OCI-LY7 (cell line): ENCODE measurements at regions not wholly inside any gene's neighbourhood (a gene's known extent, or its start where the extent isn't known, plus 50 kb on each side); places are given as distances from the start of the nearest gene placed in this dataset.

Experiments
- BruUV-seq: library from RNA; stranded (reverse); fragments of 400-500 nt; replicated peaks from 2 replicates; lab custom pipeline; 2021; lab: Mats Ljungman, UMichigan
- CTCF ChIA-PET: fragments of 300-600 bp; sonication (Branson Sonifier 250); formaldehyde crosslinking; loops from one replicate; lab custom pipeline; 2022; ENCODE audit warnings: antibody characterized with exemption; ENCODE audit not compliant: unreplicated experiment; lab: Charles Lee
- POLR2A ChIA-PET: fragments of 300-600 bp; sonication (Branson Sonifier 250); formaldehyde crosslinking; loops from one replicate; lab custom pipeline; 2022; ENCODE audit warnings: antibody characterized with exemption; lab: Charles Lee
- DNase-seq: peaks from one replicate; pipeline ENCODE4 v3.0.0-alpha.2; 2015; ENCODE audit warnings: low spot score
- H2AFZ ChIP-seq: fragments of 200-600 bp; sonication (generic), shearing (Covaris generic); 2 replicates; pipeline ENCODE4 v1.6.1; 2014; ENCODE audit warnings: mild to moderate bottlenecking, antibody characterized with exemption, low read length, moderate library complexity
- H3K27ac ChIP-seq: fragments of 200-600 bp; sonication (generic); 2 replicates; pipeline ENCODE4 v1.5.1; 2014; ENCODE audit warnings: mixed run types, low read depth, mild to moderate bottlenecking, moderate library complexity, low read length, inconsistent platforms; ENCODE audit not compliant: poor library complexity, severe bottlenecking
- H3K36me3 ChIP-seq: fragments of 200-600 bp; sonication (generic); 2 replicates; pipeline ENCODE4 v1.6.1; 2014; ENCODE audit warnings: mild to moderate bottlenecking, antibody characterized with exemption, low read length, moderate library complexity, mixed read lengths; ENCODE audit not compliant: insufficient read depth
- H3K4me1 ChIP-seq: fragments of 200-600 bp; sonication (generic); 2 replicates; pipeline ENCODE4 v1.5.1; 2014; ENCODE audit warnings: mild to moderate bottlenecking, low read length; ENCODE audit not compliant: insufficient read depth, poor library complexity, severe bottlenecking
- H3K4me2 ChIP-seq: fragments of 200-600 bp; sonication (generic); 2 replicates; pipeline ENCODE4 v1.6.1; 2014; ENCODE audit warnings: mild to moderate bottlenecking, low read length
- H3K4me3 ChIP-seq: fragments of 200-600 bp; sonication (generic); 2 replicates; pipeline ENCODE4 v1.5.1; 2014; ENCODE audit warnings: mild to moderate bottlenecking, low read depth, low read length; ENCODE audit not compliant: poor library complexity, severe bottlenecking
- H3K79me2 ChIP-seq: fragments of 200-600 bp; sonication (generic); 2 replicates; pipeline ENCODE4 v1.6.1; 2016; ENCODE audit warnings: low read depth, mild to moderate bottlenecking, low read length, moderate library complexity, mixed read lengths; ENCODE audit not compliant: insufficient read depth
- H3K9me2 ChIP-seq: fragments of 200-600 bp; sonication (generic); 2 replicates; pipeline ENCODE4 v1.6.1; 2016; ENCODE audit warnings: mild to moderate bottlenecking, low read length, mixed read lengths; ENCODE audit not compliant: insufficient read depth
- H3K9me3 ChIP-seq: fragments of 200-600 bp; sonication (generic); 2 replicates; pipeline ENCODE4 v1.6.1; 2014; ENCODE audit warnings: mild to moderate bottlenecking, mixed run types, low read length, mixed read lengths
- H4K20me1 ChIP-seq: fragments of 200-600 bp; sonication (generic); 2 replicates; pipeline ENCODE4 v1.6.1; 2014; ENCODE audit warnings: mild to moderate bottlenecking, antibody characterized with exemption, low read length, moderate library complexity, mixed read lengths; ENCODE audit not compliant: insufficient read depth
- EZH2phosphoT487 ChIP-seq: fragments of 200-600 bp; sonication (generic); IDR thresholded peaks from 2 replicates; pipeline ENCODE4 v1.6.1; 2018; ENCODE audit warnings: low read depth, borderline replicate concordance, mild to moderate bottlenecking, mixed run types, antibody characterized with exemption, low read length, moderate library complexity, mixed read lengths
- intact Hi-C: fragments of 100-400 bp; cut with micrococcal nuclease; formaldehyde crosslinking; loops from one replicate; pipeline ENCODE4 v1.10.0; 2022; ENCODE audit not compliant: unreplicated experiment
- TF ChIP-seq, protein P1 (sequence below): fragments of 200-600 bp; sonication (generic); conservative IDR thresholded peaks from 2 replicates; pipeline ENCODE4 v1.5.1; 2014; ENCODE audit warnings: mild to moderate bottlenecking, antibody characterized with exemption, low read length, moderate library complexity, mixed read lengths

DNA sequence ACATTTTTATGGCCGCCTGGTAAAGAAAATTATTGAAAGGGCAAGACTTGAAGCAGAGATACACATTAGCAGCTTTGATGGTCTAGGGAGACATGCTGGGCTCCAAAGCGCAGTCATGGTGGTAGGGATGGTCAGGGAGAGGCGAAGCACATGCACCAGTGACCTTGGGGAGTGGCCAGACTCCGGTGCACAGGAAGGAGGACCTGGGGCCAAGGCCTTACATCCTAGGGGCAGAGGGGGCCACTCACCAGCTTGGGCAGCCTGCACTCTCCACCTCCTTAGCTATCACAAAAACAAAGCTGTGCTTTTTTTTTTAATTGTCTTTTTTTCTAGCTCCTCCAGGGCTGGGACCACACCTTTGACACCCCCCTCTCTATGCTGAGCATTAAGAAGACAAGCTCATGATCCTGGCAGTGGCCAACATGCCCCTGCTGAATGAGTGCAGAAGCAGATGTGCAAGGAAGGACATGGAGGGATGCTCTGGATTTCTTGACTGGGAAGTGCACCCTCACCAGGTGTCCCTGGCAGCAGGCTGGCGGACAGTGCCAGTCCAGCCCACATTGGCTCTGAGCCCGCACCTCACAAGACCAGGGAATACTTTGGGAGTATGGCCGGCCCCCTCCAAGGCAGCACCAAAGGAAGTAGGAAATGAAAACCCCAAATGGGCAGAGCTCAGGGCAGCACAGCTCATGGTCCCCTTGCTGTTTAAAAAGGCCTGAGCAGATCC, 619.9 kb downstream of the TBC1D22A start:
- Histone ChIP-seq H4K20me1 (no peaks in the 10 kb centered on the region), H3K4me3 (no peak overlapping the region), H3K9me2 (no peaks in the 10 kb centered on the region), H3K79me2 (no peaks in the 10 kb centered on the region), H3K4me1 (no peaks in the 10 kb centered on the region), H3K36me3 (no peaks in the 10 kb centered on the region), H2AFZ (no peak overlapping the region), H3K4me2 (no peak overlapping the region), H3K9me3 (no peaks in the 10 kb centered on the region), H3K27ac (no peak overlapping the region)
- no peak for DNase-seq
- ChIA-PET CTCF (no interaction called here), POLR2A (interaction anchor here (0.6 kb wide), 1 partner anchor 1548 kb away, joined by 3 read pairs; no protein-coding TSS in a partner anchor)
- intact Hi-C loops = no loop called here
- no TSS peak for BruUV-seq
- TF ChIP-seq, protein P1, sequence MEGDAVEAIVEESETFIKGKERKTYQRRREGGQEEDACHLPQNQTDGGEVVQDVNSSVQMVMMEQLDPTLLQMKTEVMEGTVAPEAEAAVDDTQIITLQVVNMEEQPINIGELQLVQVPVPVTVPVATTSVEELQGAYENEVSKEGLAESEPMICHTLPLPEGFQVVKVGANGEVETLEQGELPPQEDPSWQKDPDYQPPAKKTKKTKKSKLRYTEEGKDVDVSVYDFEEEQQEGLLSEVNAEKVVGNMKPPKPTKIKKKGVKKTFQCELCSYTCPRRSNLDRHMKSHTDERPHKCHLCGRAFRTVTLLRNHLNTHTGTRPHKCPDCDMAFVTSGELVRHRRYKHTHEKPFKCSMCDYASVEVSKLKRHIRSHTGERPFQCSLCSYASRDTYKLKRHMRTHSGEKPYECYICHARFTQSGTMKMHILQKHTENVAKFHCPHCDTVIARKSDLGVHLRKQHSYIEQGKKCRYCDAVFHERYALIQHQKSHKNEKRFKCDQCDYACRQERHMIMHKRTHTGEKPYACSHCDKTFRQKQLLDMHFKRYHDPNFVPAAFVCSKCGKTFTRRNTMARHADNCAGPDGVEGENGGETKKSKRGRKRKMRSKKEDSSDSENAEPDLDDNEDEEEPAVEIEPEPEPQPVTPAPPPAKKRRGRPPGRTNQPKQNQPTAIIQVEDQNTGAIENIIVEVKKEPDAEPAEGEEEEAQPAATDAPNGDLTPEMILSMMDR = no peak
- TF ChIP-seq EZH2phosphoT487 = no peak

DNA sequence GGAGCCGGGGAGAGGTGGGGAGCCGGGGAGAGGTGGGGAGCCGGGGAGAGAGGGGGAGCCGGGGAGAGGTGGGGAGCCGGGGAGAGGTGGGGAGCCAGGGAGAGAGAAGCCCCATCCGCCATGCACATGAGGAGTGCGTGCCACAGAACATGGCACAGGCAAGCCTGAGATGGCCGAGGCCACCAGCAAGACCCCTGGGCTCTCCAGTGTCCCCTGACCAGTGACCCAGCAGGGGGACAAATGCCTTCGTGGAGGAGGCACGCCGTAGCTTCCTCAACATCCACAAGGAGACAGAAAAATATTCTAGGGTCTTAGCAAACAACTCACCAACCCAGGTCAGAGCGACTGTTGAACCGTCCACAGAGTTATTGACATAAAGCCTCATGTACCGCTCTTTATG, 618.8 kb downstream of the TBC1D22A start:
- H3K4me1 ChIP-seq = no peaks in the 10 kb centered on the region
- BruUV-seq = no TSS peak
- ChIA-PET CTCF (no interaction called here), POLR2A (no interaction called here)
- H3K36me3 ChIP-seq = no peaks in the 10 kb centered on the region
- H3K9me2 ChIP-seq = no peaks in the 10 kb centered on the region
- H3K4me2 ChIP-seq = no peak overlapping the region
- no peak for DNase-seq
- intact Hi-C loops = no loop called here
- H3K27ac ChIP-seq = no peak overlapping the region
- TF ChIP-seq EZH2phosphoT487 = no peak
- TF ChIP-seq, protein P1 = no peak
- H3K4me3 ChIP-seq = no peak overlapping the region
- H4K20me1 ChIP-seq = no peaks in the 10 kb centered on the region
- H3K9me3 ChIP-seq = no peaks in the 10 kb centered on the region
- no peaks in the 10 kb centered on the region for H3K79me2 ChIP-seq
- H2AFZ ChIP-seq = no peak overlapping the region

DNA sequence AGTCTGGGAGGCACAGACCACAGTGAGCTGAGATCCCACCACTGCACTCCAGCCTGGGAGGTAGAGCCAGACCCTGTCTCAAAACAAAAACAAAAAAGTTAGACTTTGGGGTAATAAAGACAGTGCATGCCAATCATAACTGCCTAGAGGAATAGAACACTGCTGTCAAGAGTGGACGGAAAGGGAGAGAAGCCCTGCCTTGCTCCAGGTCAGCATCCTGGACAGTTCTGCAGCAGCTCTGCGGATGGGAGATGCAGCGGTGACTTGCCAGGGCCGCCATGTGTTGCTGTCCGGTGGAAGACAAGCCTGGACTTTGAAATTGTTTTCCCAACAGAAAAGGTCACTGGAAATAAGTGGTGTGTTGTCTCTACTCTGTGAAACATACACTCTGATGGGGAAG, 618.2 kb downstream of the TBC1D22A start:
- CTCF ChIA-PET = no interaction called here
- H3K4me1 ChIP-seq = no peaks in the 10 kb centered on the region
- no TSS peak for BruUV-seq
- POLR2A ChIA-PET = no interaction called here
- intact Hi-C loops = no loop called here
- H4K20me1 ChIP-seq = no peaks in the 10 kb centered on the region
- H3K9me3 ChIP-seq = no peaks in the 10 kb centered on the region
- H3K79me2 ChIP-seq = no peaks in the 10 kb centered on the region
- no peak for DNase-seq
- no peak overlapping the region for H2AFZ ChIP-seq
- H3K4me3 ChIP-seq = no peak overlapping the region
- H3K9me2 ChIP-seq = no peaks in the 10 kb centered on the region
- no peak overlapping the region for H3K4me2 ChIP-seq
- H3K27ac ChIP-seq = no peak overlapping the region
- no peaks in the 10 kb centered on the region for H3K36me3 ChIP-seq
- TF ChIP-seq, protein P1 = no peak
- TF ChIP-seq EZH2phosphoT487 = no peak
